Mesendoderm (in vitro differentiated cells): ENCODE measurements at regions not wholly inside any gene's neighbourhood (a gene's known extent, or its start where the extent isn't known, plus 50 kb on each side); places are given as distances from the start of the nearest gene placed in this dataset.

ENCODE experiments used
- DNase-seq: peaks from one replicate; pipeline ENCODE4 v3.0.0; 2013
- H2AK5ac ChIP-seq: 2 replicates; pipeline ENCODE4 v1.6.1; 2013; ENCODE audit warnings: low read length, inconsistent platforms
- H2BK120ac ChIP-seq: 2 replicates; pipeline ENCODE4 v1.6.1; 2013; ENCODE audit warnings: low read depth, mild to moderate bottlenecking, low read length, moderate library complexity, mixed read lengths
- H2BK15ac ChIP-seq: replicated peaks from 2 replicates; pipeline ENCODE4 v1.6.1; 2013; ENCODE audit warnings: low read depth, mild to moderate bottlenecking, moderate library complexity
- H2BK5ac ChIP-seq: 2 replicates; pipeline ENCODE4 v1.6.1; 2013; ENCODE audit warnings: low read length, inconsistent platforms
- H3K18ac ChIP-seq: 2 replicates; pipeline ENCODE4 v1.6.1; 2013; ENCODE audit warnings: mild to moderate bottlenecking, low read length, mixed read lengths
- H3K23ac ChIP-seq: one replicate; pipeline ENCODE4 v1.6.1; 2013; ENCODE audit warnings: low read length
- H3K27ac ChIP-seq: 2 replicates; pipeline ENCODE4 v1.5.1; 2013; ENCODE audit warnings: low read depth, mild to moderate bottlenecking, inconsistent platforms, low read length, moderate library complexity
- H3K27me3 ChIP-seq: 2 replicates; pipeline ENCODE4 v1.6.1; 2013; ENCODE audit warnings: low read length, control low read depth, mild to moderate bottlenecking, inconsistent platforms; ENCODE audit not compliant: insufficient read depth, poor library complexity
- H3K36me3 ChIP-seq: 2 replicates; pipeline ENCODE4 v1.6.1; 2013; ENCODE audit warnings: low read length, inconsistent platforms; ENCODE audit not compliant: control insufficient read depth, insufficient read depth
- H3K4ac ChIP-seq: one replicate; pipeline ENCODE4 v1.6.1; 2013; ENCODE audit warnings: low read depth, mild to moderate bottlenecking, low read length, moderate library complexity
- H3K4me1 ChIP-seq: 2 replicates; pipeline ENCODE4 v1.6.1; 2013; ENCODE audit warnings: low read depth, low read length, inconsistent platforms; ENCODE audit not compliant: control insufficient read depth
- H3K4me2 ChIP-seq: 2 replicates; pipeline ENCODE4 v1.6.1; 2013; ENCODE audit warnings: low read length
- H3K4me3 ChIP-seq: 2 replicates; pipeline ENCODE4 v1.5.1; 2013; ENCODE audit warnings: mild to moderate bottlenecking, low read length
- H3K56ac ChIP-seq: one replicate; pipeline ENCODE4 v1.6.1; 2013; ENCODE audit warnings: low read length
- H3K79me1 ChIP-seq: 2 replicates; pipeline ENCODE4 v1.6.1; 2013; ENCODE audit warnings: low read length, inconsistent platforms
- H3K79me2 ChIP-seq: 2 replicates; pipeline ENCODE4 v1.6.1; 2013; ENCODE audit warnings: mild to moderate bottlenecking, low read length; ENCODE audit not compliant: control insufficient read depth, insufficient read depth
- H3K9ac ChIP-seq: 2 replicates; pipeline ENCODE4 v1.6.1; 2013; ENCODE audit warnings: low read length, inconsistent platforms
- H4K5ac ChIP-seq: one replicate; pipeline ENCODE4 v1.6.1; 2013; ENCODE audit warnings: low read length
- H4K8ac ChIP-seq: one replicate; pipeline ENCODE4 v1.6.1; 2013; ENCODE audit warnings: low read depth, mild to moderate bottlenecking, control low read depth, low read length, moderate library complexity
- WGBS: extraction: QIAGEN DNeasy Blood & Tissue Kit; methylation state at CpG from one replicate; pipeline ENCODE4 v1.1.7; 2013; ENCODE audit warnings: low lambda C conversion rate, missing lambda C conversion rate; ENCODE audit not compliant: insufficient coverage; ENCODE audit errors: extremely low coverage; 5-methylcytosine and 5-hydroxymethylcytosine counted together

DNA sequence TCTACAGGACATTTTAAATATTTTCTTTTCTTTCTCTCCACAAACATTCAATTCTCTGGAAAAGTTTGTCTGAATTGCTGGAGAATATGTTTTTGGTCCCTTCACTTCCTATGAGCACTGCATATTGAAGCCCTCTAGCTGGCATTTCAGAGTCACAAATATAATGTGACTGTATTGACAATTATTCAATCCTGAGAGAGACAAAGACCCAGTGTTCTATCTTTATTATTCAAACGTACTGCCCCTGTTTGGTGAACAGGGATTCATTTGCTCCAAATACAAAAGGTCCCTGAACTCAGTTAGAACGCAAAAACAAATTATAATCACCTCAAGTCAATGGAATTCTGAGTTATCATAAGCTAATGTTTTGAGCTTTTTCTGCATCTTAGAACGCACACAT lies 173.1 kb upstream of the CDIN1 start:
- no peak overlapping the region for H3K56ac ChIP-seq
- no peak for DNase-seq
- no peak overlapping the region for H3K4me3 ChIP-seq
- no peak overlapping the region for H2BK15ac ChIP-seq
- H3K9ac ChIP-seq = no peak overlapping the region
- H2BK5ac ChIP-seq = no peak overlapping the region
- H3K27me3 ChIP-seq = no peaks in the 10 kb centered on the region
- no peak overlapping the region for H3K4ac ChIP-seq
- H3K4me1 ChIP-seq = no peaks in the 10 kb centered on the region
- no peak overlapping the region for H2AK5ac ChIP-seq
- H3K4me2 ChIP-seq = no peak overlapping the region
- no peaks in the 10 kb centered on the region for H3K79me2 ChIP-seq
- whole genome bisulfite sequencing = no CpG with 5 or more reads among the region's 3 CpGs
- H3K18ac ChIP-seq = no peak overlapping the region
- no peak overlapping the region for H3K27ac ChIP-seq
- H2BK120ac ChIP-seq = no peak overlapping the region
- no peak overlapping the region for H3K23ac ChIP-seq
- H3K79me1 ChIP-seq = no peaks in the 10 kb centered on the region
- no peak overlapping the region for H4K8ac ChIP-seq
- H3K36me3 ChIP-seq = no peaks in the 10 kb centered on the region
- no peak overlapping the region for H4K5ac ChIP-seq

DNA sequence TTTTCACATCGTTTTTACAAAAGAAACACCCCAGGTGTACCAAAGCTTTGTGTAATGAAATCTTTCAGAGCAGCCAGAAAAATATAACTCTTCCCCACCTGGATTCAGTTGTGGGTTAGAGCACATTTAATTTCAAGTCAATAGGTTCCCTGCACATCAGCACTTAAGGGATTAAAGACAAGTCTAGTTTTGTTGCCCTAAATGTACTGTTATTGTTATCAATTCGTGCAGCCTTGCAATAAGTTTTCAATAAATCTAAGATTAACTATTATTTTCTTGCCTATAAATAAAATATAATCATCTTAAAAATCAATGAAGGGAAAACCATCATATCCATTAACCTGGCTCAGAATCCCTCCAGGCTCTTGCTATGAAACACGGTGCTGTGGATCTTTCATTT lies 172.5 kb upstream of the CDIN1 start:
- H3K23ac ChIP-seq = no peak overlapping the region
- no peaks in the 10 kb centered on the region for H3K79me2 ChIP-seq
- no peak overlapping the region for H4K5ac ChIP-seq
- H3K4ac ChIP-seq = no peak overlapping the region
- WGBS = no CpG with 5 or more reads among the region's 3 CpGs
- no peaks in the 10 kb centered on the region for H3K4me1 ChIP-seq
- H3K56ac ChIP-seq = no peak overlapping the region
- no peaks in the 10 kb centered on the region for H3K27me3 ChIP-seq
- no peak for DNase-seq
- H3K36me3 ChIP-seq = no peaks in the 10 kb centered on the region
- no peak overlapping the region for H2BK15ac ChIP-seq
- H4K8ac ChIP-seq = no peak overlapping the region
- no peak overlapping the region for H3K9ac ChIP-seq
- H2BK5ac ChIP-seq = no peak overlapping the region
- H2BK120ac ChIP-seq = no peak overlapping the region
- no peak overlapping the region for H3K27ac ChIP-seq
- no peak overlapping the region for H3K4me2 ChIP-seq
- no peak overlapping the region for H2AK5ac ChIP-seq
- H3K18ac ChIP-seq = no peak overlapping the region
- no peak overlapping the region for H3K4me3 ChIP-seq
- no peaks in the 10 kb centered on the region for H3K79me1 ChIP-seq

DNA sequence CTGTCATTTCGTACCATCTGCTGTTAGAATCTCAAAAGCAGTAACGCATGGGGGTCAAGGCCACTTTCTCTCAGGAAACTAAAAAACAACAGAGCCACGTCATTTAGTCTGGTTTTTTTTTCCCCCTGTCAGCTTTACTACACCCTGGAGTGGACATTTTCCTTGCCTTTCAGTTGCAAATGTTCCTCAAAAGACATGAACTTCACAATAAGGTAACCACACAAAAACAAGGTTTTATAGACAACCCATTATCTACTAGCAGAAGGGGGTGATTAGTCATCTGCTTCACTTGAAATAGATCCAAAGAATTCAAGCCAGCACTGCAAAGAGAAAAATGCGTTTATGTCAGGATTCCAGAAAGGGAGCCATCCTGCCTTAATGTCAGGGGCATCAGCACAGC lies 171.8 kb upstream of the CDIN1 start:
- H3K9ac ChIP-seq = no peak overlapping the region
- no peak overlapping the region for H3K4me2 ChIP-seq
- no peak overlapping the region for H2BK5ac ChIP-seq
- H3K27me3 ChIP-seq = no peaks in the 10 kb centered on the region
- no peak overlapping the region for H3K4me3 ChIP-seq
- no peak overlapping the region for H3K27ac ChIP-seq
- H3K36me3 ChIP-seq = no peaks in the 10 kb centered on the region
- H3K56ac ChIP-seq = no peak overlapping the region
- H2BK120ac ChIP-seq = no peak overlapping the region
- H3K79me1 ChIP-seq = no peaks in the 10 kb centered on the region
- H3K4me1 ChIP-seq = no peaks in the 10 kb centered on the region
- H3K23ac ChIP-seq = no peak overlapping the region
- H4K8ac ChIP-seq = no peak overlapping the region
- WGBS = no CpG with 5 or more reads among the region's 4 CpGs
- DNase-seq = peak; percentile 16
- no peaks in the 10 kb centered on the region for H3K79me2 ChIP-seq
- H2AK5ac ChIP-seq = no peak overlapping the region
- no peak overlapping the region for H2BK15ac ChIP-seq
- H3K4ac ChIP-seq = no peak overlapping the region
- H4K5ac ChIP-seq = no peak overlapping the region
- no peak overlapping the region for H3K18ac ChIP-seq

DNA sequence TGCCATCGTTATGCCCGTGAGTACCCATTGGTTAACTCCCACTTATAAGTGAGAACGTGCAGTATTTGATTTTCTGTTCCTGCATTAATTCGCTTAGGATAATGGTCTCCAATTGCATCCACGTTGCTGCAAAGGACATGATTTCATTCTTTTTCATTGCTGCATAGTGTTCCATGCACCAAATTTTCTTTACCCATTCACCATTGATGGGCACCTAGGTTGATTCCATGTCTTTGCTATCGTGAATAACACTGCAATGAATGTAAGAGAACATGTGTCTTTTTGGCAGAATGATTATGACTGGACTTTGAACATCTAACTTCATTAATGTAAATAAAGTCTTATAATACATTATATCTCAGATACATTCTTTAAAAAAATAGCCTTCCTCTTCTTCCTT lies 169.6 kb upstream of the CDIN1 start:
- Histone ChIP-seq H3K4me1 (no peaks in the 10 kb centered on the region), H3K4me2 (no peak overlapping the region), H3K9ac (no peak overlapping the region), H3K4ac (no peak overlapping the region), H4K8ac (no peak overlapping the region), H3K36me3 (no peaks in the 10 kb centered on the region), H3K4me3 (no peak overlapping the region), H2BK5ac (no peak overlapping the region), H4K5ac (no peak overlapping the region), H3K23ac (no peak overlapping the region), H2BK15ac (no peak overlapping the region), H3K79me2 (no peaks in the 10 kb centered on the region), H3K27me3 (no peaks in the 10 kb centered on the region), H3K27ac (no peak overlapping the region), H2AK5ac (no peak overlapping the region), H3K79me1 (no peaks in the 10 kb centered on the region), H3K18ac (no peak overlapping the region), H3K56ac (no peak overlapping the region), H2BK120ac (no peak overlapping the region)
- DNase-seq = no peak
- WGBS = no CpG with 5 or more reads among the region's 6 CpGs

DNA sequence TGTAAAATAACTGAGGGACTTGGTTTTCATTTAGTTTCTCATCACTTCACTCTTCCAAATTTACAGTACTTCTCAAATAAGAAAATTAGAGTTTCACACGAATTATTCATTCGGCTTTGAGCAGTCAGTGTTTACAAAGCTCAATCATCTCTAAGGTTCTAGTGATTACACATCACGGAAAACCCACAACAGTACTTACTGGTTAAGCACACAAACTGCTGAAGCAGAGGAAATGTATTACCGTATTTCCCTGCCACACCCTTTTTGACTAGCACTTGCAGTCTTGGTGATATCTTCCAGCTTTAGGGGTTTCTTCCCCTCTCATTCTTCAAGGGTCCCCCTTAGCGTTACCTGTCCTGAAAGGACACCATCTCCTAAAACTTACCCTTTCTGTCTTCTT lies 164.8 kb upstream of the CDIN1 start:
- peak overlapping the region; percentile 39 for H4K5ac ChIP-seq
- H3K4me1 ChIP-seq = no peaks in the 10 kb centered on the region
- no CpG with 5 or more reads among the region's 5 CpGs for WGBS
- no peak overlapping the region for H3K4me2 ChIP-seq
- H3K9ac ChIP-seq = no peak overlapping the region
- H3K4ac ChIP-seq = no peak overlapping the region
- no peak overlapping the region for H2BK5ac ChIP-seq
- H3K18ac ChIP-seq = no peak overlapping the region
- no peak overlapping the region for H3K27ac ChIP-seq
- H3K56ac ChIP-seq = no peak overlapping the region
- H3K27me3 ChIP-seq = no peaks in the 10 kb centered on the region
- no peak overlapping the region for H2BK15ac ChIP-seq
- no peaks in the 10 kb centered on the region for H3K36me3 ChIP-seq
- H2AK5ac ChIP-seq = no peak overlapping the region
- no peak overlapping the region for H3K23ac ChIP-seq
- H3K79me1 ChIP-seq = no peaks in the 10 kb centered on the region
- DNase-seq = no peak
- H3K4me3 ChIP-seq = no peak overlapping the region
- no peaks in the 10 kb centered on the region for H3K79me2 ChIP-seq
- H2BK120ac ChIP-seq = no peak overlapping the region
- no peak overlapping the region for H4K8ac ChIP-seq

DNA sequence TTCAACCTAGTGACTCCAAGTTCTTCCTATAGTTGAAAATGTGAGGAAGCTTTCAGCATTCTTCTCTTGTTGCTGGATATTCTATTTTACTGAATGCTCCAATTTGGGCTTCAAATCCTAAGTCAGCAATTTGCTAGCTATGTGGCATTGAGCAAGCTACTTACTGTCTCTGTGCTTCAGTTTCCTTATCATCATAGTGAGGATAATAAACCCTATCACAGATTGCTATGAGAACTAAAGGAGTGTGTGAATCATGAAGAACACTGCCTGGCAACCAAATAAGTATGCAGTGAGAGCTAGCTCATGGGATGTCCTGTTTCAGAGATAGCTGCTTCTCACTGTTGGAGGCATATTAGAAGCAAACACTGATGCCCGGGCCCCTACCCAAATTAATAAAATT lies 163.8 kb upstream of the CDIN1 start:
- Histone ChIP-seq H2BK5ac (no peak overlapping the region), H2AK5ac (no peak overlapping the region), H3K27ac (no peak overlapping the region), H3K79me2 (no peaks in the 10 kb centered on the region), H3K27me3 (no peaks in the 10 kb centered on the region), H4K5ac (no peak overlapping the region), H2BK120ac (no peak overlapping the region), H3K9ac (no peak overlapping the region), H3K18ac (no peak overlapping the region), H3K23ac (no peak overlapping the region), H3K4ac (no peak overlapping the region), H3K56ac (no peak overlapping the region), H3K4me3 (no peak overlapping the region), H3K36me3 (no peaks in the 10 kb centered on the region), H3K79me1 (no peaks in the 10 kb centered on the region), H2BK15ac (no peak overlapping the region), H3K4me1 (no peaks in the 10 kb centered on the region), H4K8ac (no peak overlapping the region), H3K4me2 (no peak overlapping the region)
- DNase-seq = no peak
- no CpG with 5 or more reads among the region's 1 CpG for WGBS
